ENCODE measurements at regions not wholly inside any gene's neighbourhood (a gene's known extent, or its start where the extent isn't known, plus 50 kb on each side); places are given as distances from the start of the nearest gene placed in this dataset.
A peak's percentile ranks its signal among the peaks of the same experiment; 100 is the strongest.

DNA sequence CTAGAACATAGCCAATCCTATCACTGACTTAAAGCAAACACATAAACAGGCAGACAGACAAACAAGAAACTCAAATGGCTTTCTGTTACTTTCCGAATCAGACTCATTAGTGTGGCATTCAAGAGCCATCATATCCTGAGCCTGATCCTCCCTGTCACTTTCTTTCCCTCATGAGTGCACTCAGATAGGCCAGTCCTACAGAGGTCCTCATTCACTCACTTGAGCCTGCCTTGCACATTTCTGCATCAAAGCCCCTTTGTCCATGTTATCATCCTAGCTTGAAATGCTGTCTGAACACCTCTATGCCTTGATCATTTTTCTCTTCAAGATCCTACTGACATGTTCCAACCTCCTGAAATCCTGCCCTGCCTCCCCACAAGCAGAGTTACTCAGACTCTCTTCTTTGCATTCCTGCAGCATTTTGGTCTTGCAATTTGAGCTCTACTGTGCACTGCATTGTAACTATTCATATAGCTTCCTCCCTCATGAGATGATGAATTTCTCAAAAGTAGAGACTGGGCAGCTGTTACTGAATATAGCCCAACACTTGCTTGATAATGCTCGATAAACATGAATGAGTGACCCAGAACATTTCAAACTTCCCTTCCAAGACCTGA is 126.9 kb downstream of the PALM2AKAP2 start:
- no TSS peak for BruUV-seq (replicated peaks)
- H3K27me3 ChIP-seq (ENCODE audit: control insufficient read depth, insufficient read depth, low read length), result no peaks in the 10 kb centered on the region
- peak overlapping the region; percentile 76; the same call in 1 of the 2 replicates for H3K27ac ChIP-seq (ENCODE audit: insufficient read depth, low read length)
- TF ChIP-seq RFX5 (IDR thresholded peaks at IDR 0.05; ENCODE audit: low read depth, low read length) (no peak), CEBPB (IDR thresholded peaks at IDR 0.05; ENCODE audit: low read depth, low read length) (peak; percentile 3; the same call in 1 of the 2 replicates), RAD21 (IDR thresholded peaks at IDR 0.05; ENCODE audit: low read length) (peak; percentile 29), SMC3 (IDR thresholded peaks at IDR 0.05; ENCODE audit: low read depth, low read length) (peak; percentile 13; the same call in 1 of the 2 replicates)
- TF ChIP-seq, protein P1, sequence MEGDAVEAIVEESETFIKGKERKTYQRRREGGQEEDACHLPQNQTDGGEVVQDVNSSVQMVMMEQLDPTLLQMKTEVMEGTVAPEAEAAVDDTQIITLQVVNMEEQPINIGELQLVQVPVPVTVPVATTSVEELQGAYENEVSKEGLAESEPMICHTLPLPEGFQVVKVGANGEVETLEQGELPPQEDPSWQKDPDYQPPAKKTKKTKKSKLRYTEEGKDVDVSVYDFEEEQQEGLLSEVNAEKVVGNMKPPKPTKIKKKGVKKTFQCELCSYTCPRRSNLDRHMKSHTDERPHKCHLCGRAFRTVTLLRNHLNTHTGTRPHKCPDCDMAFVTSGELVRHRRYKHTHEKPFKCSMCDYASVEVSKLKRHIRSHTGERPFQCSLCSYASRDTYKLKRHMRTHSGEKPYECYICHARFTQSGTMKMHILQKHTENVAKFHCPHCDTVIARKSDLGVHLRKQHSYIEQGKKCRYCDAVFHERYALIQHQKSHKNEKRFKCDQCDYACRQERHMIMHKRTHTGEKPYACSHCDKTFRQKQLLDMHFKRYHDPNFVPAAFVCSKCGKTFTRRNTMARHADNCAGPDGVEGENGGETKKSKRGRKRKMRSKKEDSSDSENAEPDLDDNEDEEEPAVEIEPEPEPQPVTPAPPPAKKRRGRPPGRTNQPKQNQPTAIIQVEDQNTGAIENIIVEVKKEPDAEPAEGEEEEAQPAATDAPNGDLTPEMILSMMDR (conservative IDR thresholded peaks at IDR 0.05; ENCODE audit: low read depth, low read length), result peak; percentile 27; the same call in 1 of the 2 replicates
- ChIA-PET CTCF (interaction anchor here (1.7 kb wide), 1 partner anchor 151 kb away, joined by 4 read pairs; no protein-coding TSS in a partner anchor), POLR2A (ENCODE audit: unreplicated experiment) (interaction anchor here (0.6 to 1.2 kb wide), 2 partner anchors 145 to 184 kb away, joined by 3 to 4 read pairs; no protein-coding TSS in a partner anchor)
- H3K4me2 ChIP-seq (ENCODE audit: low read depth, low read length), result peak overlapping the region; percentile 6; the same call in 1 of the 2 replicates
- H3K4ac ChIP-seq (ENCODE audit: low read depth, low read length), result peak overlapping the region; percentile 10
- peaks cover 37% of the 10 kb centered on the region for H3K9me1 ChIP-seq (ENCODE audit: insufficient read depth, low read length)
- intact Hi-C loops (cut with micrococcal nuclease), result loop anchor here (1.0 kb wide), 1 partner anchor 246 kb away; no protein-coding TSS in a partner anchor
- H3K9ac ChIP-seq (ENCODE audit: low read depth, low read length), result no peak overlapping the region
- H4K8ac ChIP-seq (ENCODE audit: low read depth in 2 of 2, low read length in 2 of 2), result peak overlapping the region in 1 of 2 experiments; percentile 75; a peak in 3 of 4 replicates
- WGBS, 2 experiments (ENCODE audit: extremely low coverage in 2 of 2, insufficient read length in 1 of 2), result 33% methylated on average over 1 of the region's 2 CpGs; no CpG with 5 or more reads in 1 of the 2 experiments
- H3K18ac ChIP-seq (ENCODE audit: low read depth, low read length), result peak overlapping the region; percentile 79
- in situ Hi-C loops (cut with MboI; ENCODE audit: low sequenced_read_pairs), result no loop called here
- H4K5ac ChIP-seq (ENCODE audit: low read depth, low read length), result peak overlapping the region; percentile 33
- peak overlapping the region; percentile 2 for H2BK20ac ChIP-seq (ENCODE audit: low read depth, low read length)
- dilution Hi-C loops (cut with HindIII; ENCODE audit: low sequenced_read_pairs, unreplicated experiment), result no loop called here
- H3K4me3 ChIP-seq (ENCODE audit: insufficient read depth, low read depth, low read length), result no peak overlapping the region
- no peaks in the 10 kb centered on the region for H3K9me3 ChIP-seq (ENCODE audit: control insufficient read depth, insufficient read depth, low read length)
- H3K79me1 ChIP-seq (ENCODE audit: low read depth in 1 of 2, low read length in 2 of 2), result peaks cover 30 to 73% of the 10 kb centered on the region in 2 experiments
- DNase-seq (peak; percentile 71), ATAC-seq (ENCODE audit: low read depth) (peak; percentile 46)
- H3K56ac ChIP-seq (ENCODE audit: extremely low read depth, insufficient read depth, low read length), result peak overlapping the region; percentile 21; the same call in 1 of the 2 replicates
- peak overlapping the region; percentile 71 for H4K91ac ChIP-seq (ENCODE audit: insufficient read depth, low read depth, low read length)
- no peaks in the 10 kb centered on the region for H3K36me3 ChIP-seq (ENCODE audit: control insufficient read depth, insufficient read depth, low read length)
- H2AK5ac ChIP-seq (ENCODE audit: low read depth, low read length), result peak overlapping the region; percentile 79
- H2BK120ac ChIP-seq (ENCODE audit: low read depth, low read length), result peak overlapping the region; percentile 90
- H3K4me1 ChIP-seq (ENCODE audit: control insufficient read depth, insufficient read depth, low read length), result peaks cover 28% of the 10 kb centered on the region
- peak overlapping the region; percentile 42; the same call in 2 of the 3 replicates for H2BK15ac ChIP-seq (ENCODE audit: low read depth, low read length)
- no peak overlapping the region for H2AFZ ChIP-seq (replicated peaks; ENCODE audit: low read length, poor library complexity)
- peak overlapping the region; percentile 1 for H3K23ac ChIP-seq (ENCODE audit: low read depth, low read length)
- H4K20me1 ChIP-seq (ENCODE audit: insufficient read depth, low read length), result peaks cover 12% of the 10 kb centered on the region
- peak overlapping the region; percentile 2 for H3K14ac ChIP-seq (replicated peaks; ENCODE audit: low read depth, low read length)
- H2AK9ac ChIP-seq (replicated peaks; ENCODE audit: low read depth, low read length, poor library complexity), result no peak overlapping the region
- H2BK5ac ChIP-seq (ENCODE audit: low read depth, low read length, poor library complexity, severe bottlenecking), result peak overlapping the region; percentile 59

Measured in IMR-90 (cell line).